ENCODE measurements at regions not wholly inside any gene's neighbourhood (a gene's known extent, or its start where the extent isn't known, plus 50 kb on each side); places are given as distances from the start of the nearest gene placed in this dataset.

DNA sequence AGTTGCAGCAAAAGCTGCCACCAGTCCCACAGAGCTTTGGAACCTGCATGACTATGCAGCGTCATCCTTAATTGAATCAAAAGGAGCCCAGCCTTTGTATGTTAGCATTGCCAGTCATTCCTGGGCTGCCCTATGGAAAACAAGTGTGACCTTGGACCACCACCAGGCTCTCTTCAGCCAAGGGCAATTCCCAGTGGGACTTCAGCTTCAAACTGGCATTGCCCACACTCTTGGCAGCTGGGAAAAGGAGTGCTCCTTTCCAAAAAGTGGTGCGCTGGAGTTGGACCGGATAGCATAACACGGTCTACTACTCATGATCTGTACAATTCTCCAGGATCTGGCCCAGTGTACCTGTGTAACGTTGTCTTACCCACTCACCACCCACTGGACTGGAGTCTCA, 259.5 kb downstream of the MREG start:
- Histone ChIP-seq H3K36me3 (replicated peaks in 1 of 2; ENCODE audit: insufficient read depth in 1 of 2, low read depth in 2 of 2) (no peaks in the 10 kb centered on the region), H3K4me3 (no peak overlapping the region), H3K27ac (no peak overlapping the region), H3K9me3 (no peaks in the 10 kb centered on the region), H3K4me1 (no peaks in the 10 kb centered on the region), H3K27me3 (no peaks in the 10 kb centered on the region)
- TF ChIP-seq, protein P1, sequence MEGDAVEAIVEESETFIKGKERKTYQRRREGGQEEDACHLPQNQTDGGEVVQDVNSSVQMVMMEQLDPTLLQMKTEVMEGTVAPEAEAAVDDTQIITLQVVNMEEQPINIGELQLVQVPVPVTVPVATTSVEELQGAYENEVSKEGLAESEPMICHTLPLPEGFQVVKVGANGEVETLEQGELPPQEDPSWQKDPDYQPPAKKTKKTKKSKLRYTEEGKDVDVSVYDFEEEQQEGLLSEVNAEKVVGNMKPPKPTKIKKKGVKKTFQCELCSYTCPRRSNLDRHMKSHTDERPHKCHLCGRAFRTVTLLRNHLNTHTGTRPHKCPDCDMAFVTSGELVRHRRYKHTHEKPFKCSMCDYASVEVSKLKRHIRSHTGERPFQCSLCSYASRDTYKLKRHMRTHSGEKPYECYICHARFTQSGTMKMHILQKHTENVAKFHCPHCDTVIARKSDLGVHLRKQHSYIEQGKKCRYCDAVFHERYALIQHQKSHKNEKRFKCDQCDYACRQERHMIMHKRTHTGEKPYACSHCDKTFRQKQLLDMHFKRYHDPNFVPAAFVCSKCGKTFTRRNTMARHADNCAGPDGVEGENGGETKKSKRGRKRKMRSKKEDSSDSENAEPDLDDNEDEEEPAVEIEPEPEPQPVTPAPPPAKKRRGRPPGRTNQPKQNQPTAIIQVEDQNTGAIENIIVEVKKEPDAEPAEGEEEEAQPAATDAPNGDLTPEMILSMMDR (IDR thresholded peaks at IDR 0.05): no peak
- TF ChIP-seq POLR2A (IDR thresholded peaks at IDR 0.05): no peak
- WGBS, 2 donors: 58 to 77% methylated on average over 5 of the region's 5 CpGs
- DNase-seq: no peak
- intact Hi-C loops (cut with DNase I): no loop called here
- ATAC-seq: no peak

DNA sequence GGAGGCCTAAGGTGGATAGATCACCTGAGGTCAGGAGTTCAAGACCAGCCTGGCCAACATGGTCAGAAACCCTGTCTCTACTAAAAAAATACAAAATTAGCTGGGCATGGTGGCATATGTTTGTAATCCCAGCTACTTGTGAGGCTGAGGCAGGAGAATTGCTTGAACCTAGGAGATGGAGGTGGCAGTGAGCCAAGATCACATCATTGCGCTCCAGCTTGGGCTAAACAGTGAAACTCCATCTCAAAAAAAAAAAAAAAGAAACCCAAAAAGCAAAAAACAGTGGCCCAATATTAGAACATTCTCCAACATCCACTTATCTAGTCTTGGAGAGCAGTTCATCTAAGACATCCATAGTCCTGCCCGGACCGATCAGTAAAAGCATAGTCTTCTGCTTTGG, 260.4 kb downstream of the MREG start:
- intact Hi-C loops (cut with DNase I): no loop called here
- Histone ChIP-seq H3K36me3 (replicated peaks in 1 of 2; ENCODE audit: insufficient read depth in 1 of 2, low read depth in 2 of 2) (no peaks in the 10 kb centered on the region), H3K4me1 (no peaks in the 10 kb centered on the region), H3K4me3 (no peak overlapping the region), H3K27me3 (no peaks in the 10 kb centered on the region), H3K27ac (no peak overlapping the region), H3K9me3 (no peaks in the 10 kb centered on the region)
- TF ChIP-seq POLR2A (IDR thresholded peaks at IDR 0.05): no peak
- TF ChIP-seq, protein P1 (IDR thresholded peaks at IDR 0.05): no peak
- no peak for ATAC-seq
- DNase-seq: no peak
- whole genome bisulfite sequencing, 2 donors: 89 to 96% methylated on average over 3 of the region's 3 CpGs

GRCh38 chr2:215752436-215752835, 260.9 kb downstream of the MREG start:
- no peak overlapping the region for H3K27ac ChIP-seq
- no peak overlapping the region for H3K4me3 ChIP-seq
- intact Hi-C loops (cut with DNase I): no loop called here
- WGBS, 2 donors: 60 to 61% methylated on average over 4 of the region's 4 CpGs
- no peaks in the 10 kb centered on the region for H3K9me3 ChIP-seq
- ATAC-seq (no peak), DNase-seq (no peak)
- no peak for TF ChIP-seq POLR2A (IDR thresholded peaks at IDR 0.05)
- TF ChIP-seq, protein P1 (IDR thresholded peaks at IDR 0.05): no peak
- no peaks in the 10 kb centered on the region for H3K36me3 ChIP-seq (replicated peaks in 1 of 2; ENCODE audit: insufficient read depth in 1 of 2, low read depth in 2 of 2)
- no peaks in the 10 kb centered on the region for H3K4me1 ChIP-seq
- H3K27me3 ChIP-seq: no peaks in the 10 kb centered on the region

DNA sequence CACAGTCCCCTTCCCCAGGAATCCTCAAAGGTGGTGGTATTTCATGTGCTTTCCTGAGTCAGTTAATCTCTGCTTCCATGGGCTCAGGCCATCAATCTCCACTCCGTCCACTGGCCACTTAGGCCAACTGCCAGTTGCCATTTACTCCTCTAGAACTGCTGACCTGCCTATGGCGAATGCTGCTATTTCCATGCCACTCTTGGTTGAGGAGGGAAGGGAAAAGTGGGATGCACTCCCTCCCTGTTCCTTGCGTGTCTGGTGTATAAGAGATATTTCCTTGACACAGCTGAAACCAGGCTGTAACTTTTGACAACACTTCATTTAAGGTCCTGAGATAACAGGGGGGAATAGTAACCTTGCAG, 261.5 kb downstream of the MREG start:
- TF ChIP-seq, protein P1 (IDR thresholded peaks at IDR 0.05): no peak
- no peak for TF ChIP-seq POLR2A (IDR thresholded peaks at IDR 0.05)
- Histone ChIP-seq H3K36me3 (replicated peaks in 1 of 2; ENCODE audit: insufficient read depth in 1 of 2, low read depth in 2 of 2) (no peaks in the 10 kb centered on the region), H3K4me1 (no peaks in the 10 kb centered on the region), H3K9me3 (no peaks in the 10 kb centered on the region), H3K27me3 (no peaks in the 10 kb centered on the region), H3K4me3 (no peak overlapping the region), H3K27ac (no peak overlapping the region)
- ATAC-seq (no peak), DNase-seq (no peak)
- intact Hi-C loops (cut with DNase I): no loop called here
- WGBS, 2 donors: 65 to 76% methylated on average over 3 of the region's 3 CpGs

DNA sequence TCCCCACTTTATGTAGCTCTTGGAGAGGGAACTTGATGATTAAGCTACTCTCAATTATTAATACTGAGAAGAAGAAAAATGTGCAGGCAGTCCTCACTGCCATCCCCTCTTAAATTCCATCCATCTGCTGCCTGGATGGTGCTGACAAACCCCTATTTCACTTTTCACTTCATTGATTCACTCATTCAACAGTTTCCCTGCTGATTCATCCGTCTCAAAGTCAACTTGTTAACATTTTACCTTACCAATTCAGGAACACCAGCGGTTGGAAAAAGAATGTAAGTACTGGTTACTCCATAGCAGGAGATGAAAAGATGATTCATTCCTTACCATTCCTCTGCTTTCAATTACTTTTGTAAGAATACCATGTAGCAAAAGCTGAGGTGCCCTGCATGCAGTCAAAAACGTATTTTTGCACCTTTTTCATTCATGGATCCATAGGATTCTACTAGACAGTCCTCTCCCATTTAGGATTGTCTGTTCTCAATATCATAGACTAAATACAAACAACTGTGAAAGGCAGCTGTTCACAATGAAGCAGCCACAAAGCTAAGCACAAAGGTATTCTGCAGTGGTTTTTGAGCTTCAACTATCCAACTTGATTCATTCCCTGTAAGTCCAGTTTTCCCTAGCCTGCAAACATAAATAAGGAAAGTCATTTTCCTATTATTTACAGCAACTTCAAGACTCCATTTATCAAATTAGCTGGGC, 262.0 kb downstream of the MREG start:
- H3K27ac ChIP-seq: no peak overlapping the region
- intact Hi-C loops (cut with DNase I): no loop called here
- no peaks in the 10 kb centered on the region for H3K27me3 ChIP-seq
- H3K4me3 ChIP-seq: no peak overlapping the region
- no peak for TF ChIP-seq POLR2A (IDR thresholded peaks at IDR 0.05)
- TF ChIP-seq, protein P1 (IDR thresholded peaks at IDR 0.05): no peak
- no peaks in the 10 kb centered on the region for H3K36me3 ChIP-seq (replicated peaks in 1 of 2; ENCODE audit: insufficient read depth in 1 of 2, low read depth in 2 of 2)
- 53 to 66% methylated on average over 3 of the region's 3 CpGs for WGBS, 2 donors
- DNase-seq (no peak), ATAC-seq (no peak)
- H3K4me1 ChIP-seq: no peaks in the 10 kb centered on the region
- H3K9me3 ChIP-seq: no peaks in the 10 kb centered on the region

All from body of pancreas (tissue), 4 donors.